BJ (cell line): ENCODE measurements at regions not wholly inside any gene's neighbourhood (a gene's known extent, or its start where the extent isn't known, plus 50 kb on each side); places are given as distances from the start of the nearest gene placed in this dataset.

Experiments
- CTCF ChIA-PET: fragments of 350-600 bp; formaldehyde crosslinking; extraction: SDS; loops from one replicate; lab custom pipeline; 2021; ENCODE audit warnings: antibody characterized with exemption, inconsistent platforms; lab: Yijun Ruan, JAX
- POLR2A ChIA-PET: fragments of 300-600 bp; sonication (Branson Sonifier 250); formaldehyde crosslinking; extraction: SDS; loops from one replicate; lab custom pipeline; 2021; ENCODE audit warnings: antibody characterized with exemption; lab: Charles Lee
- DNase-seq: peaks from one replicate; pipeline ENCODE4 v3.0.0-alpha.2; 2011; ENCODE audit warnings: low read depth
- H3K27me3 ChIP-seq: 2 replicates; pipeline ENCODE4 v1.6.0; 2011; ENCODE audit warnings: low read length; ENCODE audit not compliant: control insufficient read depth, insufficient read depth
- H3K36me3 ChIP-seq: 2 replicates; pipeline ENCODE4 v1.5.1; 2011; ENCODE audit warnings: low read length; ENCODE audit not compliant: control insufficient read depth, insufficient read depth
- H3K4me3 ChIP-seq: 2 replicates; pipeline ENCODE4 v1.5.1; 2011; ENCODE audit warnings: low read depth, mild to moderate bottlenecking, control low read depth, low read length
- TF ChIP-seq, protein P1 (sequence below): IDR thresholded peaks from 2 replicates; pipeline ENCODE4 v1.5.1; 2011; ENCODE audit warnings: low read depth, mild to moderate bottlenecking, control low read depth, inconsistent platforms, low read length, moderate library complexity; ENCODE audit not compliant: insufficient read depth

DNA sequence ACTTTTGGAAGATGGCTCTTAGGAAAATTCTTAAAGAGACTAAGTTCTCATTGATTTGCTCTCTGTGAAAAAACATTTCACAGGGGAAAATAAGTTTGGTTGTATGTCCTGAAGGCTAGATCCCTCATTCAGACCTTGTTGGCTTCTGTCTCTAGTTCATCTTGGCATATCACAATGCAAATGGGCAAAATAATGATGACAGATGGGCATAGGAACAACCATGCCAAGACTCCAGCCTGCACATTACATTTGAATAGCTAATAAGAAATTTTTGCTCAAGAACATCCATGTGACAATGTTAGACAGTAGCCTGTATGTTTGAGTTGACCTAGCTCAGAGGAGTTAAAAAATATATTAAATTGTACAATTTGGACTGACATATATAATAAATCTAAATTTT, 292.9 kb downstream of the PLA2G4A start:
- DNase-seq = no peak
- H3K27me3 ChIP-seq = no peaks in the 10 kb centered on the region
- H3K36me3 ChIP-seq = no peaks in the 10 kb centered on the region
- POLR2A ChIA-PET = no interaction called here
- CTCF ChIA-PET = no interaction called here
- H3K4me3 ChIP-seq = no peak overlapping the region
- TF ChIP-seq, protein P1, sequence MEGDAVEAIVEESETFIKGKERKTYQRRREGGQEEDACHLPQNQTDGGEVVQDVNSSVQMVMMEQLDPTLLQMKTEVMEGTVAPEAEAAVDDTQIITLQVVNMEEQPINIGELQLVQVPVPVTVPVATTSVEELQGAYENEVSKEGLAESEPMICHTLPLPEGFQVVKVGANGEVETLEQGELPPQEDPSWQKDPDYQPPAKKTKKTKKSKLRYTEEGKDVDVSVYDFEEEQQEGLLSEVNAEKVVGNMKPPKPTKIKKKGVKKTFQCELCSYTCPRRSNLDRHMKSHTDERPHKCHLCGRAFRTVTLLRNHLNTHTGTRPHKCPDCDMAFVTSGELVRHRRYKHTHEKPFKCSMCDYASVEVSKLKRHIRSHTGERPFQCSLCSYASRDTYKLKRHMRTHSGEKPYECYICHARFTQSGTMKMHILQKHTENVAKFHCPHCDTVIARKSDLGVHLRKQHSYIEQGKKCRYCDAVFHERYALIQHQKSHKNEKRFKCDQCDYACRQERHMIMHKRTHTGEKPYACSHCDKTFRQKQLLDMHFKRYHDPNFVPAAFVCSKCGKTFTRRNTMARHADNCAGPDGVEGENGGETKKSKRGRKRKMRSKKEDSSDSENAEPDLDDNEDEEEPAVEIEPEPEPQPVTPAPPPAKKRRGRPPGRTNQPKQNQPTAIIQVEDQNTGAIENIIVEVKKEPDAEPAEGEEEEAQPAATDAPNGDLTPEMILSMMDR = no peak

DNA sequence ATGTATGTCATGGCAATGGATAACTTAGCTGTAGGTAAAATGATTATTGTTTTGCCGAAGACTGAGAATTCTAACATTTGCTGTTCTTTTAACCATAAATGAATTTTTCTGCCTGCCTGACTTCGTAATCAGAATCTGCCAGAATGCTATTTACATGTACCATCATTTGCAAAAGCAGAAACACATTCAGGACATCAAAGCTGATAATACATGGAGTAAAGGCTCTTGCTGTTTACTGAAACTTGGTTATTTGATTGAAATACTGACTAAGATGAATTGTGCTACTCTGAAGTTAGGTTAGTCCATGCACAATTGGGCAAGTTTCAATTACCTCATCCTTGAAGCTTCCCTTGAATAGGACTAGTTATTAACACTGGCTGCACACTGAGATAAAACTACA, 293.8 kb downstream of the PLA2G4A start:
- no peak for DNase-seq
- H3K27me3 ChIP-seq = no peaks in the 10 kb centered on the region
- CTCF ChIA-PET = no interaction called here
- TF ChIP-seq, protein P1 = no peak
- no peak overlapping the region for H3K4me3 ChIP-seq
- POLR2A ChIA-PET = no interaction called here
- H3K36me3 ChIP-seq = no peaks in the 10 kb centered on the region

DNA sequence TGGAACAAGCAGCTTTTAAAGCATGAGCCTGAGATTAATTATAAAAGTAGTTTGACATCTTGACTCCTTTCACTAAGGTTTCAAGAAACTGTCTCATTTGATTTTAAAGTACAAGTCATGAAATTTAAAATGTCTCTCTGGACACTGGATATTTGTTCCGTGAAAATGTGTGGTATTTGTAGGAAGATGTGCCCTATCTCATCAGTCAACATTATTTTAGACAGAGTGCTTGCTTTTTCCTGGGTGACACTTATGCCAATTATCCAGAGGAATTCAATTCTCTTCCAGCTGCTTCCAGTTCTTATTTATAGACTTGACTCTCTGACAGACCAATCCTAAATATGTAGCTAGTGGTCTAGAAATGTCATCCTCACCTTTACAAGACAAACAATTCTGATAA, 300.4 kb downstream of the PLA2G4A start:
- ChIA-PET POLR2A (no interaction called here), CTCF (no interaction called here)
- TF ChIP-seq, protein P1 = no peak

DNA sequence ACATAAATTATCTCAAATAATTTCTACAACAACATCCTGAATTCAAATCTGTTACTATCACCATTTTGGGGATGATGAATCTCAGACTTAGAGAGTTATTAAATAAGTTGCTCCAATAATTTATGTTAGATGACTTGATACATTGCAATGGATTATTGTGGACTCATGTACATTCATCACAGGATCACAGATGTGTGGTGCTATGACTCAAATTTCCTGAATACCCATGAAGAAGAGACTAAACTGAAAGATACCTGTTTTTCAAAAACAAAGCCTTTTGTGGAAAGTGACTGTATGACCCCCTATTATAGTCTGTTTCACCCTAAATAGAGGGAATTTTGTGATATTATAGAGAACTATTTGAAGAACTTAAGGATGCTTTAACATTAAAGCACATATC, 315.0 kb downstream of the PLA2G4A start:
- DNase-seq = no peak
- H3K27me3 ChIP-seq = no peaks in the 10 kb centered on the region
- TF ChIP-seq, protein P1 = no peak
- no peaks in the 10 kb centered on the region for H3K36me3 ChIP-seq
- no peak overlapping the region for H3K4me3 ChIP-seq
- ChIA-PET POLR2A (no interaction called here), CTCF (no interaction called here)

More for the DNA sequence above, 300.4 kb downstream of the PLA2G4A start:
- Histone ChIP-seq H3K36me3 (no peaks in the 10 kb centered on the region), H3K4me3 (no peak overlapping the region), H3K27me3 (no peaks in the 10 kb centered on the region)
- DNase-seq = no peak

DNA sequence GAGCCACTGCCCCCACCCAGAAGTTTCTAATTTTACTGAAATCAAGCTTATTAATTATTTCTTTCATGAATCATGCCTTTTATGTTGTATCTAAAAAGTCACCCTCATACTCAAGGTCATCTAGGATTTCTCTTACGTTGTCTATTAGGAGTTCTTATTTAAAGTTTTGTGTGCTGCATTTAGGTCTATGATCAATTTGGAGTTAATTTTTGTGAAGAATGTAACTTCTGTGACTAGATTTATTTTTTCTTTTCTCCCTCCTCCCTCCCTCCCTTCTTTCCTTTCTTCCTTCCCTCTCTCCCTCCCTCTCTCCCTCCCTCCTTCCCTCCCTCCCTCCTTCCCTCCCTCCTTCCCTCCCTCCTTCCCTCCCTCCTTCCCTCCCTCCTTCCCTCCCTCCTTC, 317.6 kb downstream of the PLA2G4A start:
- POLR2A ChIA-PET = no interaction called here
- Histone ChIP-seq H3K4me3 (no peak overlapping the region), H3K27me3 (no peaks in the 10 kb centered on the region), H3K36me3 (no peaks in the 10 kb centered on the region)
- CTCF ChIA-PET = no interaction called here
- DNase-seq = no peak
- TF ChIP-seq, protein P1 = no peak
